Peyer's patch (tissue), 4 donors: ENCODE measurements at regions not wholly inside any gene's neighbourhood (a gene's known extent, or its start where the extent isn't known, plus 50 kb on each side); places are given as distances from the start of the nearest gene placed in this dataset.

Experiments used
- POLR2A ChIP-seq, 2 donors: fragments of 450-650 bp; IDR thresholded peaks; one replicate each; pipeline ENCODE4 v1.5.1; 2017; ENCODE audit warnings: antibody characterized with exemption in 2 of 2, mild to moderate bottlenecking in 2 of 2, moderate library complexity in 2 of 2
- TF ChIP-seq, protein P1 (sequence below), 6 experiments: fragments of 450-650 bp in 4 of 6; fragments of 200-600 bp in 2 of 6; sonication (generic) in 1 of 6; IDR thresholded peaks; one replicate each; pipeline ENCODE4 v1.5.1; 2017 to 2019; ENCODE audit warnings: antibody characterized with exemption in 6 of 6, mild to moderate bottlenecking in 3 of 6, moderate library complexity in 1 of 6

- TF ChIP-seq, protein P1, sequence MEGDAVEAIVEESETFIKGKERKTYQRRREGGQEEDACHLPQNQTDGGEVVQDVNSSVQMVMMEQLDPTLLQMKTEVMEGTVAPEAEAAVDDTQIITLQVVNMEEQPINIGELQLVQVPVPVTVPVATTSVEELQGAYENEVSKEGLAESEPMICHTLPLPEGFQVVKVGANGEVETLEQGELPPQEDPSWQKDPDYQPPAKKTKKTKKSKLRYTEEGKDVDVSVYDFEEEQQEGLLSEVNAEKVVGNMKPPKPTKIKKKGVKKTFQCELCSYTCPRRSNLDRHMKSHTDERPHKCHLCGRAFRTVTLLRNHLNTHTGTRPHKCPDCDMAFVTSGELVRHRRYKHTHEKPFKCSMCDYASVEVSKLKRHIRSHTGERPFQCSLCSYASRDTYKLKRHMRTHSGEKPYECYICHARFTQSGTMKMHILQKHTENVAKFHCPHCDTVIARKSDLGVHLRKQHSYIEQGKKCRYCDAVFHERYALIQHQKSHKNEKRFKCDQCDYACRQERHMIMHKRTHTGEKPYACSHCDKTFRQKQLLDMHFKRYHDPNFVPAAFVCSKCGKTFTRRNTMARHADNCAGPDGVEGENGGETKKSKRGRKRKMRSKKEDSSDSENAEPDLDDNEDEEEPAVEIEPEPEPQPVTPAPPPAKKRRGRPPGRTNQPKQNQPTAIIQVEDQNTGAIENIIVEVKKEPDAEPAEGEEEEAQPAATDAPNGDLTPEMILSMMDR (IDR thresholded peaks at IDR 0.05) = no peak
- no peak for TF ChIP-seq POLR2A (IDR thresholded peaks at IDR 0.05)
These were observed 78.2 kb upstream of the PTPRK start for GRCh38 chr6:128598571-128598970.
